K562 (cell line): ENCODE measurements at regions not wholly inside any gene's neighbourhood (a gene's known extent, or its start where the extent isn't known, plus 50 kb on each side); places are given as distances from the start of the nearest gene placed in this dataset.

Source experiments
- ATAC-seq: fragments of 200-7000 bp; cut with Tn5 transposase; 3 replicates; pipeline ENCODE4 v1.9.1; 2020; ENCODE audit warnings: moderate library complexity
- BruUV-seq: library from RNA; stranded (reverse); fragments of 400-500 nt; replicated peaks from 2 replicates; lab custom pipeline; 2021; lab: Mats Ljungman, UMichigan
- CTCF ChIA-PET: fragments of 300-600 bp; formaldehyde crosslinking; extraction: SDS; loops from one replicate; lab custom pipeline; 2021; ENCODE audit warnings: low intra/inter-chr PET ratio; lab: Yijun Ruan, JAX
- POLR2A ChIA-PET: fragments of 300-600, 350-650 bp; sonication (Branson Sonifier 250); formaldehyde crosslinking; extraction: SDS; loops from one replicate; lab custom pipeline; 2021; ENCODE audit warnings: antibody characterized with exemption, inconsistent platforms; lab: Yijun Ruan, JAX
- DNase-seq, 4 experiments: peaks; one replicate each; pipeline versions ENCODE4 v3.0.0 to v3.0.0-alpha.2; 2011 to 2018; ENCODE audit warnings: low spot score in 3 of 4, mixed read lengths in 3 of 4; ENCODE audit errors: extremely low read depth in 1 of 4
- FAIRE-seq: peaks from 2 replicates; lab custom pipeline; 2011; peaks lifted over from hg19 to GRCh38; lab: Jason Lieb, UNC
- H2AFZ ChIP-seq: 2 replicates; pipeline ENCODE4 v1.6.0; 2011; ENCODE audit warnings: low read depth, low read length, control low read depth, inconsistent platforms
- H3K27ac ChIP-seq: fragments of 200-600 bp; 3 replicates; pipeline ENCODE4 v1.8.0; 2011; ENCODE audit warnings: low read depth, mild to moderate bottlenecking, control low read depth, inconsistent platforms, low read length, moderate library complexity, mixed read lengths; ENCODE audit errors: extremely low read depth
- H3K27me3 ChIP-seq, 2 experiments: fragments of 300-600 bp in 1 of 2; 2 replicates in 1 of 2; 3 replicates in 1 of 2; pipeline versions ENCODE4 v1.6.0 to v1.8.0; 2011; ENCODE audit warnings: inconsistent platforms in 2 of 2, low read length in 2 of 2, mild to moderate bottlenecking in 1 of 2, mixed read lengths in 1 of 2, moderate library complexity in 1 of 2; ENCODE audit not compliant: control insufficient read depth in 2 of 2, insufficient read depth in 2 of 2
- H3K36me3 ChIP-seq: fragments of 300-600 bp; 3 replicates; pipeline ENCODE4 v1.8.0; 2011; ENCODE audit warnings: mild to moderate bottlenecking, low read length, inconsistent platforms; ENCODE audit not compliant: control insufficient read depth, insufficient read depth
- H3K4me1 ChIP-seq, 2 experiments: fragments of 200-600 bp in 1 of 2; replicated peaks in 1 of 2; 2 replicates in 1 of 2; 3 replicates in 1 of 2; pipeline versions ENCODE4 v1.5.1 to v1.8.0; 2011; ENCODE audit warnings: inconsistent platforms in 2 of 2, low read length in 2 of 2, mild to moderate bottlenecking in 1 of 2, mixed read lengths in 1 of 2, moderate library complexity in 1 of 2; ENCODE audit not compliant: control insufficient read depth in 2 of 2, insufficient read depth in 2 of 2
- H3K4me2 ChIP-seq: 2 replicates; pipeline ENCODE4 v1.6.1; 2011; ENCODE audit warnings: low read length, control low read depth, inconsistent platforms, mixed read lengths; ENCODE audit not compliant: insufficient read depth
- H3K4me3 ChIP-seq: fragments of 200-600 bp; sonication (generic), shearing (Covaris generic); 2 replicates; pipeline ENCODE4 v1.5.1; 2016; ENCODE audit warnings: control low read depth, inconsistent platforms
- H3K79me2 ChIP-seq: fragments of 200-600 bp; 3 replicates; pipeline ENCODE4 v1.8.0; 2011; ENCODE audit warnings: low read length, inconsistent platforms; ENCODE audit not compliant: control insufficient read depth, insufficient read depth
- H3K9ac ChIP-seq, 2 experiments: 2 replicates each; pipeline versions ENCODE4 v1.6.0 to v1.6.1; 2011; ENCODE audit warnings: low read depth in 2 of 2, low read length in 2 of 2, control low read depth in 1 of 2, inconsistent platforms in 1 of 2, mild to moderate bottlenecking in 1 of 2, mixed read lengths in 1 of 2; ENCODE audit not compliant: insufficient read depth in 1 of 2
- H3K9me1 ChIP-seq: one replicate; pipeline ENCODE4 v1.6.0; 2011; ENCODE audit warnings: inconsistent platforms, mild to moderate bottlenecking, low read length, moderate library complexity; ENCODE audit not compliant: control insufficient read depth, insufficient read depth
- H3K9me3 ChIP-seq: replicated peaks from 2 replicates; pipeline ENCODE4 v1.5.1; 2011; ENCODE audit warnings: low read depth, low read length, inconsistent platforms; ENCODE audit not compliant: control insufficient read depth, insufficient read depth
- H4K20me1 ChIP-seq: replicated peaks from 2 replicates; pipeline ENCODE4 v1.6.1; 2011; ENCODE audit warnings: low read length, inconsistent platforms, mixed read lengths; ENCODE audit not compliant: control insufficient read depth, insufficient read depth
- BACH1 ChIP-seq: fragments of 200-800 bp; sonication (Bioruptor generic); IDR thresholded peaks from 2 replicates; pipeline ENCODE4 v1.6.1; 2016; ENCODE audit warnings: missing genetic modification characterization, missing compliant biosample characterization
- CREM ChIP-seq: IDR thresholded peaks from 2 replicates; pipeline ENCODE4 v1.6.1; 2014; ENCODE audit warnings: antibody characterized with exemption, low read depth
- KLF1 ChIP-seq: fragments of 450-650 bp; IDR thresholded peaks from 2 replicates; pipeline ENCODE4 v1.6.1; 2016; ENCODE audit warnings: missing genetic modification characterization, missing compliant biosample characterization
- SOX6 ChIP-seq: fragments of 450-650 bp; IDR thresholded peaks from 2 replicates; pipeline ENCODE4 v1.6.1; 2014; ENCODE audit warnings: mild to moderate bottlenecking
- ZNF384 ChIP-seq: IDR thresholded peaks from 2 replicates; pipeline ENCODE4 v1.6.1; 2012; ENCODE audit warnings: low read depth, low read length, improper control_type of control experiment
- ZNF408 ChIP-seq: fragments of 250-450 bp; sonication (Bioruptor Pico); IDR thresholded peaks from 2 replicates; pipeline ENCODE4 v1.4.0; 2020; ENCODE audit warnings: low read depth, mild to moderate bottlenecking, moderate library complexity
- WGBS: fragments of 100-300 bp; shearing (Covaris generic); methylation state at CpG from one replicate; pipeline ENCODE4 v1.1.6; 2016; ENCODE audit warnings: low coverage, mixed read lengths; ENCODE audit not compliant: insufficient coverage; ENCODE audit errors: missing lambda C conversion rate; 5-methylcytosine and 5-hydroxymethylcytosine counted together
- in situ Hi-C: fragments of 300-500 bp; cut with MboI; formaldehyde crosslinking; loops from 4 replicates; pipeline ENCODE4 v1.15.0; 2018; ENCODE audit warnings: inconsistent platforms, mixed read lengths
- intact Hi-C: fragments of 100-400 bp; cut with micrococcal nuclease; formaldehyde crosslinking; loops from 2 replicates; pipeline ENCODE4 v1.14.2; 2022
- TF ChIP-seq, protein P1 (sequence below): fragments of 450-650 bp; formaldehyde crosslinking; IDR thresholded peaks from 2 replicates; pipeline ENCODE4 v1.4.0; 2020; ENCODE audit warnings: mild to moderate bottlenecking, moderate library complexity

DNA sequence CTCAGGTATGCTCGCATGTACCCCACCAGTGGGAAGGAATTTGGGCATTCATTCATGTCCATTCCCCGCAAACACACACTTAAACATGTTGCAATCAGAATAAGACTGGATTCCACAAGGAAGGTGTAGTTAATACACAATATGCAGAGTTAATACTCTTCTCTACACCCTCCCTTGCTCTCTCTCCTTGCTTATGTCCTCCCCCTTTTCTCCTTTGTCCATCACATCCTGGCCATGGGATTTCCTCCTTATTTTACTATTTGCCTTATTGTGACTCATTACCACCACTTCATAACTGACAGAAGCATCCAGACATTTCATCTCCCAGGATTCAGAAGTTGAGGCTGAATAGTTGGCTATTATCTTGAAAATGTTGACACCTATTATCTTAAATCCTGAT is 473.8 kb upstream of the SPHKAP start:
- no peak overlapping the region for H3K27ac ChIP-seq
- no TSS peak for BruUV-seq
- no peaks in the 10 kb centered on the region for H3K9me1 ChIP-seq
- no peaks in the 10 kb centered on the region for H3K9me3 ChIP-seq
- intact Hi-C loops = no loop called here
- no peak overlapping the region for H3K9ac ChIP-seq
- TF ChIP-seq, protein P1, sequence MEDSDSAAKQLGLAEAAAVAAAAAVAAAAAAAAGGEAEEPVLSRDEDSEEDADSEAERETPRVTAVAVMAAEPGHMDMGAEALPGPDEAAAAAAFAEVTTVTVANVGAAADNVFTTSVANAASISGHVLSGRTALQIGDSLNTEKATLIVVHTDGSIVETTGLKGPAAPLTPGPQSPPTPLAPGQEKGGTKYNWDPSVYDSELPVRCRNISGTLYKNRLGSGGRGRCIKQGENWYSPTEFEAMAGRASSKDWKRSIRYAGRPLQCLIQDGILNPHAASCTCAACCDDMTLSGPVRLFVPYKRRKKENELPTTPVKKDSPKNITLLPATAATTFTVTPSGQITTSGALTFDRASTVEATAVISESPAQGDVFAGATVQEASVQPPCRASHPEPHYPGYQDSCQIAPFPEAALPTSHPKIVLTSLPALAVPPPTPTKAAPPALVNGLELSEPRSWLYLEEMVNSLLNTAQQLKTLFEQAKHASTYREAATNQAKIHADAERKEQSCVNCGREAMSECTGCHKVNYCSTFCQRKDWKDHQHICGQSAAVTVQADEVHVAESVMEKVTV (CRISPR knock-in tag) = no peak
- no peak for TF ChIP-seq ZNF384
- TF ChIP-seq CREM = no peak
- TF ChIP-seq BACH1 (tag) = no peak
- ChIA-PET CTCF (no interaction called here), POLR2A (no interaction called here)
- H2AFZ ChIP-seq = no peak overlapping the region
- H3K4me2 ChIP-seq = no peak overlapping the region
- no peak overlapping the region for H3K4me3 ChIP-seq
- H3K36me3 ChIP-seq = no peaks in the 10 kb centered on the region
- H3K4me1 ChIP-seq = no peaks in the 10 kb centered on the region
- no peak for ATAC-seq
- H3K79me2 ChIP-seq = no peaks in the 10 kb centered on the region
- H4K20me1 ChIP-seq = no peaks in the 10 kb centered on the region
- no peaks in the 10 kb centered on the region for H3K27me3 ChIP-seq
- DNase-seq = no peak
- 0% methylated on average over 2 of the region's 2 CpGs for WGBS
- in situ Hi-C loops = no loop called here
- FAIRE-seq = no peak

DNA sequence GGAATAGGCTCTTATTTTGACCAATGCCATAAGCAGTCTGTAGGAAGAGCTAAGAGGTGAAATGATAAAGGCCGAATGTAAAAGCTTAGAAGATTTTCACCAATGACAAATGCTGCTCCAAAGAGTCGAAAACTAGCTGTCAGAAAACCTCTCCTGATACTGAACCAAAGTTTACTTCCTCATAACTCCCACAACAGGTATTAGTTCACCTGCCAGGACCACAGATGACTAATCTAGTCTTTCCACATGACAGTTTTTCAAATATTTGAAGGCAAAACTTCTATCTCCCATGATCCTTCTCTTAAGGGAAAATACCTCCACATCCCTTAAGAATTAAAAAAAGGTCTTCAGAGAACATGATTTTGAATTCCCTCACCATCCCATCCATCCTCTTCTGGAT is 473.2 kb upstream of the SPHKAP start:
- no TSS peak for BruUV-seq
- Histone ChIP-seq H3K4me3 (no peak overlapping the region), H3K9me1 (no peaks in the 10 kb centered on the region), H3K9ac (no peak overlapping the region), H3K4me2 (no peak overlapping the region), H3K4me1 (no peaks in the 10 kb centered on the region), H3K27me3 (no peaks in the 10 kb centered on the region), H3K79me2 (no peaks in the 10 kb centered on the region), H3K27ac (no peak overlapping the region), H3K9me3 (no peaks in the 10 kb centered on the region), H2AFZ (no peak overlapping the region), H3K36me3 (no peaks in the 10 kb centered on the region), H4K20me1 (no peaks in the 10 kb centered on the region)
- CTCF ChIA-PET = no interaction called here
- ATAC-seq = no peak
- FAIRE-seq = no peak
- no peak for DNase-seq
- in situ Hi-C loops (no loop called here), intact Hi-C loops (no loop called here)
- POLR2A ChIA-PET = no interaction called here
- WGBS = 0% methylated on average over 2 of the region's 2 CpGs
- TF ChIP-seq ZNF408 (no peak), SOX6 (no peak), KLF1 (no peak)
